HG03575 (cell line): ENCODE measurements at regions not wholly inside any gene's neighbourhood (a gene's known extent, or its start where the extent isn't known, plus 50 kb on each side); places are given as distances from the start of the nearest gene placed in this dataset.

Source experiments
- ATAC-seq: cut with Tn5 transposase; IDR thresholded peaks from one replicate; pipeline ENCODE4 v1.9.1; 2021; ENCODE audit not compliant: unreplicated experiment, insufficient number of reproducible peaks, low FRiP score; ENCODE audit errors: extremely low read depth

- no peak for ATAC-seq
Measured at GRCh38 chr15:46552316-46552715, 917.5 kb downstream of the SQOR start.

- ATAC-seq: no peak
Measured at GRCh38 chr15:46555547-46555946, 920.7 kb downstream of the SQOR start.

GRCh38 chr15:46556010-46556409 lies 921.2 kb downstream of the SQOR start:
- no peak for ATAC-seq

- no peak for ATAC-seq
Measured at GRCh38 chr15:46556559-46557379, 921.9 kb downstream of the SQOR start.

- no peak for ATAC-seq
Measured at GRCh38 chr15:46567968-46568367, 933.1 kb downstream of the SQOR start.

- ATAC-seq: no peak
Measured at GRCh38 chr15:46569781-46570180, 935.0 kb downstream of the SQOR start.

- no peak for ATAC-seq
Measured at GRCh38 chr15:46576646-46577395, 942.0 kb downstream of the SQOR start.

GRCh38 chr15:46577767-46578166 lies 942.9 kb downstream of the SQOR start:
- no peak for ATAC-seq

- ATAC-seq: no peak
Measured at GRCh38 chr15:46580487-46580886, 945.7 kb downstream of the SQOR start.

GRCh38 chr15:46580924-46581323 lies 946.1 kb downstream of the SQOR start:
- no peak for ATAC-seq

GRCh38 chr15:46589088-46589487 lies 954.3 kb downstream of the SQOR start:
- ATAC-seq: no peak

GRCh38 chr15:46591462-46591861 lies 956.6 kb downstream of the SQOR start:
- ATAC-seq: no peak

GRCh38 chr15:46595016-46595415 lies 960.2 kb downstream of the SQOR start:
- no peak for ATAC-seq

- ATAC-seq: no peak
Measured at GRCh38 chr15:46607077-46607476, 972.2 kb downstream of the SQOR start.

GRCh38 chr15:46616033-46616432 lies 981.2 kb downstream of the SQOR start:
- ATAC-seq: no peak

- ATAC-seq: no peak
Measured at GRCh38 chr15:46617507-46617906, 982.7 kb downstream of the SQOR start.

GRCh38 chr15:46618984-46619383 lies 984.2 kb downstream of the SQOR start:
- no peak for ATAC-seq

GRCh38 chr15:46620392-46621013 lies 985.7 kb downstream of the SQOR start:
- ATAC-seq: no peak

GRCh38 chr15:46622851-46623250 lies 988.0 kb downstream of the SQOR start:
- ATAC-seq: no peak

- ATAC-seq: no peak
Measured at GRCh38 chr15:46636206-46636605, 1001.4 kb downstream of the SQOR start.
